Fibroblast of lung (primary cell): ENCODE measurements at regions not wholly inside any gene's neighbourhood (a gene's known extent, or its start where the extent isn't known, plus 50 kb on each side); places are given as distances from the start of the nearest gene placed in this dataset.

Experiments used
- CTCF ChIP-seq, 2 donors: IDR thresholded peaks in 1 of 2; conservative IDR thresholded peaks in 1 of 2; 1 replicate in 1 of 2; 2 replicates in 1 of 2; pipeline ENCODE4 v1.5.1; 2011 to 2012; ENCODE audit warnings: low read length in 2 of 2, control low read depth in 1 of 2, inconsistent platforms in 1 of 2, low read depth in 1 of 2, mild to moderate bottlenecking in 1 of 2
- EZH2 ChIP-seq: IDR thresholded peaks from 2 replicates; pipeline ENCODE4 v1.5.1; 2012; ENCODE audit warnings: low read length, control low read depth, mild to moderate bottlenecking; ENCODE audit errors: missing control alignments

GRCh38 chr2:88832311-88832991 lies 141.0 kb downstream of the RPIA start:
- TF ChIP-seq CTCF (conservative IDR thresholded peaks at IDR 0.05 in 1 of 2, IDR thresholded peaks at IDR 0.05 in 1 of 2; ENCODE audit: low read depth in 1 of 2, low read length in 2 of 2), result no peak
- TF ChIP-seq EZH2, result no peak
